KMS-11 (cell line): ENCODE measurements at regions not wholly inside any gene's neighbourhood (a gene's known extent, or its start where the extent isn't known, plus 50 kb on each side); places are given as distances from the start of the nearest gene placed in this dataset.
A peak's percentile ranks its signal among the peaks of the same experiment; 100 is the strongest.
"Not testable (repeated sequence)": the region's sequence is repeated elsewhere in the genome, so short reads cannot be mapped to it uniquely, and the experiment has no call there.

Experiments used
- H2AFZ ChIP-seq: fragments of 200-600 bp; sonication (generic); 2 replicates; pipeline ENCODE4 v1.6.1; 2016; ENCODE audit warnings: antibody characterized with exemption, mixed run types, low read depth
- H3K27ac ChIP-seq: fragments of 200-600 bp; sonication (generic); 2 replicates; pipeline ENCODE4 v1.6.1; 2016; ENCODE audit warnings: mild to moderate bottlenecking, mixed run types
- H3K27me3 ChIP-seq: fragments of 200-600 bp; sonication (generic); 2 replicates; pipeline ENCODE4 v1.6.1; 2017; ENCODE audit warnings: mild to moderate bottlenecking, low read depth, mixed run types, moderate library complexity; ENCODE audit not compliant: insufficient read depth
- H3K36me3 ChIP-seq: fragments of 200-600 bp; sonication (generic); 2 replicates; pipeline ENCODE4 v1.6.1; 2017; ENCODE audit warnings: mild to moderate bottlenecking, mixed run types; ENCODE audit not compliant: insufficient read depth
- H3K4me1 ChIP-seq: fragments of 200-600 bp; sonication (generic); 2 replicates; pipeline ENCODE4 v1.6.1; 2016; ENCODE audit warnings: mild to moderate bottlenecking, low read depth, mixed run types; ENCODE audit not compliant: poor library complexity, severe bottlenecking
- H3K4me2 ChIP-seq: fragments of 200-600 bp; sonication (generic); 2 replicates; pipeline ENCODE4 v1.7.0; 2016; ENCODE audit warnings: mild to moderate bottlenecking, mixed run types
- H3K4me3 ChIP-seq: fragments of 200-600 bp; sonication (generic); IDR thresholded peaks from 2 replicates; pipeline ENCODE4 v1.6.1; 2017; ENCODE audit warnings: low read depth, low read length, mixed read lengths; ENCODE audit not compliant: insufficient read depth
- H3K79me2 ChIP-seq: fragments of 200-600 bp; sonication (generic); 2 replicates; pipeline ENCODE4 v1.6.1; 2016; ENCODE audit warnings: low read depth, mixed run types; ENCODE audit not compliant: insufficient read depth
- H3K9ac ChIP-seq: fragments of 200-600 bp; sonication (generic); 2 replicates; pipeline ENCODE4 v1.6.1; 2016; ENCODE audit warnings: mild to moderate bottlenecking, mixed run types
- H4K20me1 ChIP-seq: fragments of 200-600 bp; sonication (generic); 2 replicates; pipeline ENCODE4 v1.6.1; 2016; ENCODE audit warnings: mild to moderate bottlenecking, mixed run types; ENCODE audit not compliant: insufficient read depth
- TF ChIP-seq, protein P1 (sequence below): fragments of 200-600 bp; sonication (generic); conservative IDR thresholded peaks from 2 replicates; pipeline ENCODE4 v1.6.1; 2017; ENCODE audit warnings: low read depth, mild to moderate bottlenecking, antibody characterized with exemption, low read length, moderate library complexity, mixed read lengths

DNA sequence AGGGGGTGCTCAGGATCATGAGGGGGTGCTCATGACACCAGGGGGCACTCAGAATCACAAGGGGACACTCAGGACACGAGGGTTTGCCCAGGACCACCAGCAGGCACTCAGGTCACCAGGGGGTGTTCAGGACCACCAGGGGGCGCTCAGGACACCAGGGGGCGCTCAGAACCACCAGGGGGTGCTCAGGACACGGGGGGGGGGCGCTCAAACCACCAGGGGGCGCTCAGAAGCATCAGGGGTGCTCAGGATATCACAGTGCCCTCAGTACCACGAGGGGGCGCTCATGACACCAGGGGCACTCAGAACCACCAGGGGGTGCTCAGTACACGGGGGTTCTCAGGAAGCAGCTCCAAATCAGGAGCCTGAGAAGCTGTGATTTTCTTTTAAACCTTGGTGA, 221.8 kb upstream of the TP53TG3 start:
- not testable (repeated sequence) for H4K20me1 ChIP-seq, H2AFZ ChIP-seq, H3K4me2 ChIP-seq, H3K9ac ChIP-seq, H3K27me3 ChIP-seq, H3K4me1 ChIP-seq, H3K27ac ChIP-seq, H3K79me2 ChIP-seq, H3K36me3 ChIP-seq, H3K4me3 ChIP-seq
- TF ChIP-seq, protein P1, sequence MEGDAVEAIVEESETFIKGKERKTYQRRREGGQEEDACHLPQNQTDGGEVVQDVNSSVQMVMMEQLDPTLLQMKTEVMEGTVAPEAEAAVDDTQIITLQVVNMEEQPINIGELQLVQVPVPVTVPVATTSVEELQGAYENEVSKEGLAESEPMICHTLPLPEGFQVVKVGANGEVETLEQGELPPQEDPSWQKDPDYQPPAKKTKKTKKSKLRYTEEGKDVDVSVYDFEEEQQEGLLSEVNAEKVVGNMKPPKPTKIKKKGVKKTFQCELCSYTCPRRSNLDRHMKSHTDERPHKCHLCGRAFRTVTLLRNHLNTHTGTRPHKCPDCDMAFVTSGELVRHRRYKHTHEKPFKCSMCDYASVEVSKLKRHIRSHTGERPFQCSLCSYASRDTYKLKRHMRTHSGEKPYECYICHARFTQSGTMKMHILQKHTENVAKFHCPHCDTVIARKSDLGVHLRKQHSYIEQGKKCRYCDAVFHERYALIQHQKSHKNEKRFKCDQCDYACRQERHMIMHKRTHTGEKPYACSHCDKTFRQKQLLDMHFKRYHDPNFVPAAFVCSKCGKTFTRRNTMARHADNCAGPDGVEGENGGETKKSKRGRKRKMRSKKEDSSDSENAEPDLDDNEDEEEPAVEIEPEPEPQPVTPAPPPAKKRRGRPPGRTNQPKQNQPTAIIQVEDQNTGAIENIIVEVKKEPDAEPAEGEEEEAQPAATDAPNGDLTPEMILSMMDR = peak; percentile 66

- H3K27ac ChIP-seq, H3K79me2 ChIP-seq, H3K4me3 ChIP-seq, H2AFZ ChIP-seq, H3K27me3 ChIP-seq, H3K4me2 ChIP-seq, H3K9ac ChIP-seq, H3K36me3 ChIP-seq, H4K20me1 ChIP-seq, H3K4me1 ChIP-seq: not testable (repeated sequence)
Measured at GRCh38 chr16:32885392-32885791, 209.4 kb upstream of the TP53TG3 start.

- H3K4me1 ChIP-seq, H3K36me3 ChIP-seq, H3K27ac ChIP-seq, H3K9ac ChIP-seq, H4K20me1 ChIP-seq, H2AFZ ChIP-seq, H3K4me2 ChIP-seq, H3K27me3 ChIP-seq, H3K79me2 ChIP-seq, H3K4me3 ChIP-seq: not testable (repeated sequence)
Measured at GRCh38 chr16:32884556-32884955, 208.6 kb upstream of the TP53TG3 start.

- H3K4me1 ChIP-seq, H3K27ac ChIP-seq: not testable (repeated sequence)
Measured at GRCh38 chr16:32882328-32882857, 206.4 kb upstream of the TP53TG3 start.

DNA sequence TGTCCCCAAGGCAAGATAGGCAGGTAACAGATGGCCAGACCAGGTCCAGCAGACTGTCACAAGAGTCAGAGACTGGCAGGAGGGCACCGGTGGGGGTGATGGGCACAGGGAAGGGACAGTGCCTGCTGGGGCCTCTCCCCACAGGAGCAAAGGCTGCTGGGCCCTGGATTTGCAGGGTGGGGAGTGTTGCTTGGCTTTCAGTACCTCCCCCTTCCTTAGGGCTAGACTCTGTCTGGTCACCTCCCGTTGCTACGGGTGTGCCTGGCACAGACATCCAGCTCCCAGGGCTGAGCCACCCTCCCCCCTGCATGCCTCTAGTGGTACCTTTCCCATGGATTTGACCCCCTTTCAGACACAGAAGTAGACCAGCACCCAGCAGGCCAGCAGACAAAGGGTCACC, 205.7 kb upstream of the TP53TG3 start:
- H3K9ac ChIP-seq, H3K4me1 ChIP-seq, H3K27ac ChIP-seq, H4K20me1 ChIP-seq, H3K4me2 ChIP-seq, H3K27me3 ChIP-seq, H3K79me2 ChIP-seq, H3K36me3 ChIP-seq, H2AFZ ChIP-seq, H3K4me3 ChIP-seq: not testable (repeated sequence)

More at GRCh38 chr16:32882328-32882857, 206.4 kb upstream of the TP53TG3 start:
- H3K4me2 ChIP-seq, H3K4me3 ChIP-seq, H4K20me1 ChIP-seq, H3K27me3 ChIP-seq, H3K9ac ChIP-seq, H3K36me3 ChIP-seq, H2AFZ ChIP-seq, H3K79me2 ChIP-seq: not testable (repeated sequence)

GRCh38 chr16:32880009-32880408, 204.0 kb upstream of the TP53TG3 start:
- H4K20me1 ChIP-seq, H3K4me1 ChIP-seq, H3K36me3 ChIP-seq, H2AFZ ChIP-seq, H3K4me2 ChIP-seq, H3K27me3 ChIP-seq, H3K79me2 ChIP-seq, H3K9ac ChIP-seq, H3K27ac ChIP-seq, H3K4me3 ChIP-seq: not testable (repeated sequence)

GRCh38 chr16:32876718-32877117, 200.8 kb upstream of the TP53TG3 start:
- not testable (repeated sequence) for H3K79me2 ChIP-seq, H3K27ac ChIP-seq, H3K4me1 ChIP-seq, H3K4me2 ChIP-seq, H3K9ac ChIP-seq, H3K27me3 ChIP-seq, H4K20me1 ChIP-seq, H3K36me3 ChIP-seq, H3K4me3 ChIP-seq, H2AFZ ChIP-seq

DNA sequence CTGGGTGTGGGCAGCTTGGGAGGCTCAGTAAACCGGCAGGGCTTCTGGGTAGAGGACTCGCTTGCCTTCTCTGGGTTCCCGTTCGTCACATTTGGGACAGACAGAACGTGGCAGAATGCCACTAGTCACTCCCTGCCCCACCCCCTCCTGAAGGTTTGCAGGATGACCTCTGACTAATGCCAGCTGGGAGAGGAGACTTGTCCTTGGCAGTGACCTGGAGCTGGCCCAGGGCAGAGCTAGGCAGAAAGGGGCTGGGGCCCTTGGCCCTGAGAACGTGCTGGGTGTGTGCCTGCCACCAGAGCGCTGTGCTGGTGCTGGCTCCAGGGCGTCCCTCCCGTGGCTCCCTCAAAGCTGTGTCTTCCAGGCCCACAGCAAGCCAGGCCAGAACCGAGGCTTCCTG, 197.8 kb upstream of the TP53TG3 start:
- not testable (repeated sequence) for H3K4me2 ChIP-seq

DNA sequence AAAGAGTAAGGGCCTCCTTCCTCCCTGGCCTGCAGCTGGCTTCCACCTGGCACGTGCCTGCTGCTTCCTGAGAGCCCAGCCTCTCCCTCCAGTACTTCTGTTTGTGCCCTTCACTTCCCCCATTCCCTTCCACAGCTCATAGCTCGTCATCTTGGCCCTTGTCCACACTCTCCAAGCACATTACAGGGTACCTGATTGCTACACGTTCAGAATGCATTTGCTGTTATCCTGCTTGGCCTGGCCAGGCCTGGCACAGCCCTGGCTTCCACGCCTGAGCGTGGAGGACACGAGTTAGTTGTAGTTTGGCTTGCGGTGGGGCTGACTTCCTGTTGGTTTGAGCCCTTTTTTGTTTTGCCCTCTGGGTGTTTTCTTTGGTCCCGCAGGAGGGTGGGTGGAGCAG, 197.2 kb upstream of the TP53TG3 start:
- H2AFZ ChIP-seq, H3K4me3 ChIP-seq, H3K9ac ChIP-seq, H3K27me3 ChIP-seq, H3K4me1 ChIP-seq, H3K27ac ChIP-seq, H4K20me1 ChIP-seq, H3K79me2 ChIP-seq, H3K4me2 ChIP-seq, H3K36me3 ChIP-seq: not testable (repeated sequence)

More for the DNA sequence above, 197.8 kb upstream of the TP53TG3 start:
- not testable (repeated sequence) for H2AFZ ChIP-seq, H3K27me3 ChIP-seq, H3K4me3 ChIP-seq, H3K27ac ChIP-seq, H3K79me2 ChIP-seq, H3K4me1 ChIP-seq, H4K20me1 ChIP-seq, H3K36me3 ChIP-seq, H3K9ac ChIP-seq

DNA sequence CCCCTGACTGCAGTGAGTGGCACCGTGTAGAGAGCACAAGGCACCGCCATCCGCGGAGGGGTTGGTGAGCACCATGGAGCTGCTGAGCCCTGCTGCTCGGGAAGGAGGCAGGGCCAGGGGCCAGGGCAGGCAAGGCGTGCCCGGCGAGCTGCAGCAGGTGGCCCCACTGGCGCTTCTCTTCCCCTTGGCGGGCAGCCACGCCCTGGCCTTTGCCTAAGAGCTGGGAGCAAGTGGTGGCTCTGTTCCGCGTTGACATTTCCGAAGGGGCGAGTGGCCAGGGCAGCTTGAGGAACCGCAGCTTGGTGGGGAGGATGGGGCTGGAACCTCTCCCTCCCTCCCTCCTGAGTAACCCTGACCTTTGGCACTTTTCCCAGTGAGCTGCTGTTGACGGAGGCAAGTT, 194.7 kb upstream of the TP53TG3 start:
- not testable (repeated sequence) for H3K27ac ChIP-seq, H3K4me3 ChIP-seq, H3K4me1 ChIP-seq, H2AFZ ChIP-seq, H3K36me3 ChIP-seq, H4K20me1 ChIP-seq, H3K27me3 ChIP-seq, H3K79me2 ChIP-seq, H3K9ac ChIP-seq, H3K4me2 ChIP-seq
